DND-41 (cell line): ENCODE measurements at regions not wholly inside any gene's neighbourhood (a gene's known extent, or its start where the extent isn't known, plus 50 kb on each side); places are given as distances from the start of the nearest gene placed in this dataset.

Source experiments
- ATAC-seq: fragments of 200-7000 bp; cut with Tn5 transposase; 3 replicates; pipeline ENCODE4 v1.9.1; 2021; ENCODE audit warnings: low read depth; ENCODE audit not compliant: insufficient read depth
- DNase-seq: peaks from one replicate; pipeline ENCODE4 v3.0.0-alpha.2; 2020
- H2AFZ ChIP-seq: 2 replicates; pipeline ENCODE4 v1.6.0; 2012; ENCODE audit warnings: low read depth, low read length
- H3K27ac ChIP-seq: 2 replicates; pipeline ENCODE4 v1.5.1; 2012; ENCODE audit warnings: low read length, inconsistent platforms
- H3K27me3 ChIP-seq: fragments of 200-600 bp; sonication (generic); 2 replicates; pipeline ENCODE4 v1.6.0; 2012; ENCODE audit warnings: low read length, mild to moderate bottlenecking, inconsistent platforms; ENCODE audit not compliant: insufficient read depth, poor library complexity
- H3K36me3 ChIP-seq: 2 replicates; pipeline ENCODE4 v1.5.1; 2012; ENCODE audit warnings: low read length, inconsistent platforms; ENCODE audit not compliant: insufficient read depth
- H3K4me1 ChIP-seq: 2 replicates; pipeline ENCODE4 v1.5.1; 2012; ENCODE audit warnings: mild to moderate bottlenecking, low read length; ENCODE audit not compliant: insufficient read depth
- H3K4me2 ChIP-seq: 2 replicates; pipeline ENCODE4 v1.6.0; 2012; ENCODE audit warnings: mild to moderate bottlenecking, moderate library complexity, low read length, inconsistent platforms; ENCODE audit not compliant: insufficient read depth
- H3K4me3 ChIP-seq, 2 experiments: fragments of 200-600 bp in 1 of 2; shearing (Covaris generic) in 1 of 2; 2 replicates each; pipeline ENCODE4 v1.5.1; 2012 to 2016; ENCODE audit warnings: inconsistent platforms in 2 of 2, low read length in 2 of 2, mild to moderate bottlenecking in 2 of 2, low read depth in 1 of 2, moderate library complexity in 1 of 2
- H3K79me2 ChIP-seq: 2 replicates; pipeline ENCODE4 v1.6.0; 2012; ENCODE audit warnings: low read length, inconsistent platforms; ENCODE audit not compliant: insufficient read depth
- H3K9ac ChIP-seq: 2 replicates; pipeline ENCODE4 v1.6.0; 2012; ENCODE audit warnings: low read depth, mild to moderate bottlenecking, inconsistent platforms, low read length, moderate library complexity
- H3K9me3 ChIP-seq: 2 replicates; pipeline ENCODE4 v1.5.1; 2012; ENCODE audit warnings: low read length, moderate library complexity, mild to moderate bottlenecking, inconsistent platforms; ENCODE audit not compliant: insufficient read depth, severe bottlenecking
- H4K20me1 ChIP-seq: 2 replicates; pipeline ENCODE4 v1.6.0; 2012; ENCODE audit warnings: low read length; ENCODE audit not compliant: insufficient read depth
- EZH2 ChIP-seq: IDR thresholded peaks from 3 replicates; pipeline ENCODE4 v1.6.1; 2012; ENCODE audit warnings: borderline replicate concordance, low read depth, mild to moderate bottlenecking, moderate library complexity, low read length, inconsistent platforms; ENCODE audit not compliant: severe bottlenecking
- TF ChIP-seq, protein P1 (sequence below): IDR thresholded peaks from 2 replicates; pipeline ENCODE4 v1.5.1; 2012; ENCODE audit warnings: borderline replicate concordance, low read length, moderate library complexity, mild to moderate bottlenecking; ENCODE audit not compliant: poor library complexity, severe bottlenecking; ENCODE audit errors: extremely low read depth

DNA sequence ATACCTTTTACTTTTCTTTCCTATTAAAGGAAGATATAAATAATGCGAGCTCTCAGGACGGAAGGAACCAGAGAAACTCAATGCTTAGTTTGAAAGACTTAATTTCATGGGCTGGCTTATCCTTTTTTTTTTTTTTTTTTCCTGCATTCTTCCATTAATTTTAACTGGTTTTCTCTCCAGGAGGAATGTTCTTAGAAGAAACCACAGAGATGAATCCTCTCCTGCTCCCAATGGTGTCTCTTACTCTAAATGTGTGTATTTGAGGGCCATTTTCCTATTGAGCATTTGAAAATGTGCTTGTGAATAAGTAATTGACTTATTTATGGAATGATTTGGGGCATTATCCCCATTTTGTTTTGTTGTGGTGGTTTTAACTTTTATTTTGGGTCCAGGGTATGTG, 494.9 kb downstream of the FOXO1 start:
- H3K9me3 ChIP-seq: no peaks in the 10 kb centered on the region
- no peak overlapping the region for H3K9ac ChIP-seq
- no peaks in the 10 kb centered on the region for H4K20me1 ChIP-seq
- no peak overlapping the region for H3K27ac ChIP-seq
- DNase-seq: no peak
- no peaks in the 10 kb centered on the region for H3K36me3 ChIP-seq
- no peak overlapping the region for H3K4me2 ChIP-seq
- no peak overlapping the region for H3K4me3 ChIP-seq
- peaks cover 19% of the 10 kb centered on the region for H3K27me3 ChIP-seq
- ATAC-seq: no peak
- no peaks in the 10 kb centered on the region for H3K4me1 ChIP-seq
- no peak overlapping the region for H2AFZ ChIP-seq
- no peaks in the 10 kb centered on the region for H3K79me2 ChIP-seq
- TF ChIP-seq EZH2: no peak
- TF ChIP-seq, protein P1, sequence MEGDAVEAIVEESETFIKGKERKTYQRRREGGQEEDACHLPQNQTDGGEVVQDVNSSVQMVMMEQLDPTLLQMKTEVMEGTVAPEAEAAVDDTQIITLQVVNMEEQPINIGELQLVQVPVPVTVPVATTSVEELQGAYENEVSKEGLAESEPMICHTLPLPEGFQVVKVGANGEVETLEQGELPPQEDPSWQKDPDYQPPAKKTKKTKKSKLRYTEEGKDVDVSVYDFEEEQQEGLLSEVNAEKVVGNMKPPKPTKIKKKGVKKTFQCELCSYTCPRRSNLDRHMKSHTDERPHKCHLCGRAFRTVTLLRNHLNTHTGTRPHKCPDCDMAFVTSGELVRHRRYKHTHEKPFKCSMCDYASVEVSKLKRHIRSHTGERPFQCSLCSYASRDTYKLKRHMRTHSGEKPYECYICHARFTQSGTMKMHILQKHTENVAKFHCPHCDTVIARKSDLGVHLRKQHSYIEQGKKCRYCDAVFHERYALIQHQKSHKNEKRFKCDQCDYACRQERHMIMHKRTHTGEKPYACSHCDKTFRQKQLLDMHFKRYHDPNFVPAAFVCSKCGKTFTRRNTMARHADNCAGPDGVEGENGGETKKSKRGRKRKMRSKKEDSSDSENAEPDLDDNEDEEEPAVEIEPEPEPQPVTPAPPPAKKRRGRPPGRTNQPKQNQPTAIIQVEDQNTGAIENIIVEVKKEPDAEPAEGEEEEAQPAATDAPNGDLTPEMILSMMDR: no peak

DNA sequence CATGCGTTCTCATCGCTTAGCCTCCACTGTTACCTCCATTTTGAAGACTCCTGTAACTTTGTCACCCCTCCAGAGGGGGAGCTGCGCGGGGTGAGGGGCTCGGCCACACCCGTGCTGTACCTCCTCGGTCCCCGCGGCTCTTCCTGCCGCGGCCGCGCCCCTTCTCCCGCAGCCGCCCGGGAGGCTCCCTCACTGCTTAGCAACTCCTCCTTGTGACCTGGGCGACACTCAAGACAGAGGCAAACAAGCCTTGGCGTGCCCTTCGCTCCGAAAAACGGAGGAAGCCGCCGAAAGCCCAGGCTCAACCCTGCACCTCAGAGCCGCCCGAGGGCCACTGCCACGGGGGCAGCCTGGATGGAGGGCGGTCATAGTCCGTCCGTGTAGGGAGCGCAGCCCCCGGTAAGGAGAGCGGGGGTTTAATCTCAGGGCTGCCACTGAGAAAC, 494.3 kb downstream of the FOXO1 start:
- H2AFZ ChIP-seq: no peak overlapping the region
- H3K4me3 ChIP-seq: no peak overlapping the region
- H4K20me1 ChIP-seq: no peaks in the 10 kb centered on the region
- H3K79me2 ChIP-seq: no peaks in the 10 kb centered on the region
- H3K27me3 ChIP-seq: peaks cover 18% of the 10 kb centered on the region
- DNase-seq: no peak
- no peaks in the 10 kb centered on the region for H3K36me3 ChIP-seq
- H3K27ac ChIP-seq: no peak overlapping the region
- no peak overlapping the region for H3K4me2 ChIP-seq
- no peaks in the 10 kb centered on the region for H3K9me3 ChIP-seq
- ATAC-seq: no peak
- no peaks in the 10 kb centered on the region for H3K4me1 ChIP-seq
- no peak overlapping the region for H3K9ac ChIP-seq
- TF ChIP-seq, protein P1: no peak
- no peak for TF ChIP-seq EZH2

DNA sequence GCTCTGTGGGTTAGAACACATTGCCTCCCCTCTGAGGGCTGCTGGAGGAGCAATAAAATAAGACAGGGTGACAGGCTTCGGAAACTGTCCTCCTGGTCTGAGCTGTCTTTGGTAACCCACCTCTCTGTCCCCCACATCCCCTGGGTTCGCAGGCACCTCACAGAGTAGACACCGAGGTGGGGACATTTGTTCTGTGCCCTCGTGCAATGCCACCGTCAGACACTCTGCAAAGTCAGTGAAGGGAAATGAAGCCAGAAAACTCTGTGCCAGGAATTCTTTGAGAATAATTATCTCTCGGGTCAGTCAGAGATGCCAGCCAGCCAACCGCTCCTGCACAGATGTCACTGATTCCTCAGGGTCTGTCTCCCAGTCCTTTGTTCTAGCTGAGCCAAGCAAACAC, 493.6 kb downstream of the FOXO1 start:
- ATAC-seq (no peak), DNase-seq (no peak)
- H3K79me2 ChIP-seq: no peaks in the 10 kb centered on the region
- TF ChIP-seq EZH2: no peak
- TF ChIP-seq, protein P1: no peak
- no peaks in the 10 kb centered on the region for H3K36me3 ChIP-seq
- H3K9ac ChIP-seq: no peak overlapping the region
- H3K27ac ChIP-seq: no peak overlapping the region
- H2AFZ ChIP-seq: no peak overlapping the region
- no peaks in the 10 kb centered on the region for H3K9me3 ChIP-seq
- no peaks in the 10 kb centered on the region for H3K4me1 ChIP-seq
- no peak overlapping the region for H3K4me3 ChIP-seq
- no peak overlapping the region for H3K4me2 ChIP-seq
- H4K20me1 ChIP-seq: no peaks in the 10 kb centered on the region
- peaks cover 18% of the 10 kb centered on the region for H3K27me3 ChIP-seq

DNA sequence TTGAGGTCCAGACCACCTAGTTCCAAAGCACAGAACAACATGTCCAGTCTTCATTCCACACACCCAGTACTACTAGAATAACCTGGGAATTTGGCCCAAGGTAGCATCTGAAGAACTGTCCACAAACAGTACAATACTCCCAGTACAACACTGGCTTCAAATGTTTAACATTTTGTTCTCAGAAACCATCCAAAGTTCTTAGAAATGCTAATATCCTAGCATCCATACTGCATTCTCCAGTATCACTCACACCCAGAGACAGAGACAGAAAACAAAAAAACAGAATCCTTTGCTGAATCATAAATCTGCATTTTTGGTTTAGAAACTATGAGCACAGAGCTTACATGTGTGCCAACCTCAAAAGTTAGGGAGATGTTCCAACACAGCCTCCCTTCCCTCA, 490.8 kb downstream of the FOXO1 start:
- H3K4me3 ChIP-seq: no peak overlapping the region
- no peak for TF ChIP-seq EZH2
- TF ChIP-seq, protein P1: no peak
- no peak overlapping the region for H3K9ac ChIP-seq
- no peaks in the 10 kb centered on the region for H4K20me1 ChIP-seq
- no peaks in the 10 kb centered on the region for H3K36me3 ChIP-seq
- no peak overlapping the region for H3K27ac ChIP-seq
- H2AFZ ChIP-seq: no peak overlapping the region
- H3K4me1 ChIP-seq: no peaks in the 10 kb centered on the region
- DNase-seq (no peak), ATAC-seq (no peak)
- H3K27me3 ChIP-seq: peaks cover 6% of the 10 kb centered on the region
- no peaks in the 10 kb centered on the region for H3K79me2 ChIP-seq
- H3K4me2 ChIP-seq: no peak overlapping the region
- no peaks in the 10 kb centered on the region for H3K9me3 ChIP-seq
